ENCODE measurements at regions not wholly inside any gene's neighbourhood (a gene's known extent, or its start where the extent isn't known, plus 50 kb on each side); places are given as distances from the start of the nearest gene placed in this dataset.

GRCh38 chr3:117589454-117589853, 879.9 kb downstream of the TUSC7 start:
- DNase-seq = peak; percentile 31

- DNase-seq = no peak
Observed at GRCh38 chr3:117595615-117596014, 886.0 kb downstream of the TUSC7 start.

DNA sequence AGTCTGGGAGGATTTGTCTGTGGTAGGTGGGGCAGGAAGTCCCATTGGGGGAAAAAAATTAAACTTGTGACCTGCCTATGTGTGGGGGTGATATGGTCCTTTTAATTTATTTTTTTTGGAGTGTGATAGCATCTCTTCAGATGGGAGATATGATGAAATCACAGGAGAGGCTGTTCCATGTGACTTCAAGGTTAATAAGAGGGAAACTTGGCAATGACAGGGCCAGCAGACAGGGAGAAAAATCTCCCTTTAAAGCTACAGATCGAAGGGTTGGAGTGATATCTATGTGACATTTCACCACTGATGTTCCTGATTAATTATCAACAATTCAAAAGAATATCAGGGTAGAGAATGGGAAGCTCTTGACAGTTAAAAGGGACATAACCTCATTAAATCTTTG, 886.9 kb downstream of the TUSC7 start:
- DNase-seq = no peak

- no peak for DNase-seq
Observed at GRCh38 chr3:117597865-117598264, 888.3 kb downstream of the TUSC7 start.

- DNase-seq = no peak
Observed at GRCh38 chr3:117600112-117600511, 890.5 kb downstream of the TUSC7 start.

GRCh38 chr3:117600666-117601065, 891.1 kb downstream of the TUSC7 start:
- no peak for DNase-seq

DNA sequence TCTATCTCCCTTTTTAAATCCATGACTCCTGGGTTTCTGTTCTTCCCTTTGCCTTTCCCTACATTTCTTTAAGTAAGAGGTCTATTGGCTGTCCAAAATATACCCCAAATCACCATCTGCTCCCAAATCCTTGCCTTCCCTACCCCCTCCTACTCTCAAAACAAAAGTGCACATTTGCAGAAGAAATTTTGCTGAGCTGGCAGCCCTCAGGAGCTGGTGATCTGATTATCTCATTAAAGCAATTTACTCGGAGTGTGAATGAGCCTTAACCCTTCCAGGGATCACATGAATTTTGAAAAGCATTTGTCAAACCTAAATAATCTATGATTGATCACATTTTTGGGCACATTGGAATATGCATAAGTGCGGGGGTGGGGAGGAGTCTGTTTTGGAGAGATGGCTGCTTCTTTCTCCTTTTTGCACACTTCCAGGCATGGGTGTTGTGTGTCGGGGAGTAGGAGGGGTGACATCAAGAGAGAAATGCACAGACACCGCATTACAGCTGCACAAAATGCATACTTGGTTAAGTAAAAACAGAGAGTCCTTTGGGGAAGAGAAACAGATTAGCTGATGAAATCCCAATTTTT, 892.6 kb downstream of the TUSC7 start:
- DNase-seq = no peak

- DNase-seq = no peak
Observed at GRCh38 chr3:117603097-117603496, 893.5 kb downstream of the TUSC7 start.

DNA sequence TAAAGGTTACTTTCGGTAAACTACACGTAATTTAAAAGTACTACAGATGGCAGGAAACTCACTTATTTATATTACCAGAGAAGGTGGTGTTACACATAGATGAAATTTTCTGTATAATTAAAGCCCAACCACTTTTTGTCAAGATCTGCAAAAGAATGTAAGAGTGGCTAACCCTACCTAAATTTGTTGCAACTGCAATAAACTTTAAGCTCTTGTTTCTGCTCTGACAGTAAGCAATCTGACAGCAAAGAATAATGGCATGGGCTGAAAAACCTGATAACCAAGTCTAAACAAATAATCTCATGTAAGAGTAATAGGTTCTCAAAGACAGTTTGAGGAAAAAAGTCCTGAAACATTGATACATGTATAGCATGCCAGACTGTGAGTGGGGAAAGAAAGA, 897.3 kb downstream of the TUSC7 start:
- no peak for DNase-seq

- DNase-seq = no peak
Observed at GRCh38 chr3:117609330-117609729, 899.8 kb downstream of the TUSC7 start.

DNA sequence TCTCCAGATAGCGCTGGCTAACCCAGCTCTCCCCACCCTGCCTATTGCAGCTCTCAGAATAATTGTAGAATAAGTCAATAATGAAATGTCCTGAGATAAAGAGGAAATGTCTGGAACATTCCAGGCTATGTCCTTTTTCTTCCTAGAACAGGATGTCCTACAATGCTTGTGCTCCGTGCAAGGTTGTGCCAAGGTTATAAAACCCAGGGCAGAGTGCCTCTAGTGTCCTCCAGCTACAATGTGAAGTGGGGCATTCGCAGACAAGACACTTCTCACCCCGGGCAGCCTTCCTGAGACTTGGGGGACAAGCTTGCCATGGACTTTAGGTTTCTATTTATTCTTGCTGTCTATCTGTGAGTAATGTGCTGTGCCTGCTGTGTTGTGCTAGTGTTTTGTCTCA, 900.6 kb downstream of the TUSC7 start:
- no peak for DNase-seq

GRCh38 chr3:117611211-117611610, 901.6 kb downstream of the TUSC7 start:
- peak; percentile 55 for DNase-seq

DNA sequence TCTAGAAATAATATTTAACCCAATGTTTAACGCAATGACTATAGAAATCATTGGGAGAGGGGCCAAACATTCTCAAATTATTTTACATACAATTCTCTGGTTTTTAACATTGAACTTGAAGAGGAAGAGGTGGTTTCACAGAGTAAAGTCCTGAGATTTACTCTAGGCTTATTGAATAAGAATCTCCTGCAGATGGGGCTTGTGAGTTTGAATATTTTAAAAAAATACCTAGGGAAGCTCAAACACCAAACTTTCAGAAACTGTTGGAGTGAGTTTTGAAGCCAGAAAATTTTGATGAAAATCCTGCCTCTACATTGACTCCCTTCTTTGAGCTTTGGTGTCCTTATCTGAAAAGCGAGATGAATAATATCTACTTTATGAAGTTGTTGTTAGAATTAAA, 906.6 kb downstream of the TUSC7 start:
- no peak for DNase-seq

DNA sequence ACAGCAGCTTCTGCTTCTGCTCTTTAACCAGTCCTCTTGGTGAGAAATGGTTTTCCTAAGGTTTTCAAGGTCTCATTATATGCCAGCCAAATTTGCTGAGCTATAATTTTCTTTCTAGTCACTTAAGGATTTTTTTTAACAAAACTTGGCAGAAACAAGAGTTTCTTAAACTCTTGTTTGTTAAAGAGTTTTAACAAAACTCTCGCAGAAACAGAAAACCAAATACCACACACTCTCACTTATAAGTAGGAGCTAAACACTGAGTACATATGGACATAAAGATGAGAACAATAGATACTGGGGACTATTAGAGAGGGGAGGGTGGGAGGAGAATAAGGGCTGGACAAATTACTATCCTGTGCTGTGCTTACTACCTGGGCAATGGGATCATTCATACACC, 908.3 kb downstream of the TUSC7 start:
- no peak for DNase-seq

- DNase-seq = no peak
Observed at GRCh38 chr3:117618462-117618861, 908.9 kb downstream of the TUSC7 start.

DNA sequence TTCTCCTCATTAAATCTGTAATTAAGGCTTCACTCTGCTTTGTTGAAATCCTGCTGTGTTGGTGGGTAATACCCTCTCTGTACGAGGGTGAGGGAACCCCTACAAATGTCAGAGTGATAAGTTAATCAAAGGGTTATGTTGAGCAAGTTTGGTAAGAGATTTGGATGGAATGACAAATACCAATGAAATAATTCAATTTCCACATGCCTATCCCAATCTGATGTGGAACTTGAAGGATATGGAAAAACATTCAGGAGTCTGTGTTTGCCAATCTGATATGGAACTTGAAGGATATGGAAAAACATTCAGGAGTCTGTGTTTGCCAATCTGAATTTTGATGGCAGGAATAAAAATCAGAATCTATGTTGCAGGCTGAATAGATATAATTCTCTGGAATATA, 910.2 kb downstream of the TUSC7 start:
- DNase-seq = no peak

DNA sequence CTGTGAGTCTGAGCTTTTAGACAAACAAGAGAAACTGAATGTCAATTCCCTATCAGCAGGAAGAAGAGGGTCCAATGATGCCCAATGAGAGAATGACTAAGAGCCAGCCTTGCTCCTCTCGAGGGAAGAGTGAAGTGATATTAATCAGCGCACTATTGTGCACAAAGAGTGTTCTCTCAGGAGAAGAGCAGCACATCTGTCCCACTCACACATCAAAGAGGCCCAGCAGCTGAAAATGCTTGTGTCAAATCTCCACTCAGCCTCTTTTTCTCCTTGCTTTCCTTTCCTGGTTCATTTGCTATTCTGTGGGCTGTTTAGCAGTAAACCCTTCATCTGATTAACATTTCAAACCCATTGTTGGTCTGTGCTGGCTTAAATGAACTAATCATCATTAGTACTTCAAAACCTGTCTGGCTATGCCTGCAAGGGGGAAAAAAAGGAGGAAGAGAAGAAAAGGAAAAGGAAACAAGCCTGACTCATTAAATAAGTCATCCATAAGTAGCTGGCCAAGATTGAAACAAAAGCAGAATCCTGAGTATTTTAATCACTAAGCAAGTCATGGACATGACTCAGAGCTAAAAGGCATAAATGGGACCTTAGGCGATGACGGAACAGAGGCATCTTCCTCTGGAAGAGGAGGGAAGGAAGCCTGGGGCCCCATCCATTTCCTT, 912.7 kb downstream of the TUSC7 start:
- no peak for DNase-seq

- DNase-seq = no peak
Observed at GRCh38 chr3:117624424-117624823, 914.8 kb downstream of the TUSC7 start.

DNA sequence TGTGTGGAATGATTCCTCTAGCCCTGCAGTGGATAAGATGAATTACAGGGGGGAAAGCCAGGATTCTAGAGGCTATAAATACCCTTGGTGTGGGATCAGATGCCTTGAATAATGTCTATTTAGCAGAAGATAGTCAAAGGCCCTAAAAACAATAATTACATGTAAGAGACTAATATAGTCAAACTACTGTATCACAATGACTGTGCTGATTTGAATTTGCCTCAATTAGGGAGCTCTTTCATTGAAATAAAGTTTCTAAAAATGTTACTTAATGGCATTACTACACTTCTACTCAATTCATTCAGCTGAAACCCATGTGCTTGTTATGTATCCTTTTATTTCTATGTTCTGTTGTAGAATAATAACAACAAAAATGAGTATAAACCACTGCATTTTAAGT, 915.6 kb downstream of the TUSC7 start:
- no peak for DNase-seq

GRCh38 chr3:117626577-117626976, 917.0 kb downstream of the TUSC7 start:
- DNase-seq = no peak

DNA sequence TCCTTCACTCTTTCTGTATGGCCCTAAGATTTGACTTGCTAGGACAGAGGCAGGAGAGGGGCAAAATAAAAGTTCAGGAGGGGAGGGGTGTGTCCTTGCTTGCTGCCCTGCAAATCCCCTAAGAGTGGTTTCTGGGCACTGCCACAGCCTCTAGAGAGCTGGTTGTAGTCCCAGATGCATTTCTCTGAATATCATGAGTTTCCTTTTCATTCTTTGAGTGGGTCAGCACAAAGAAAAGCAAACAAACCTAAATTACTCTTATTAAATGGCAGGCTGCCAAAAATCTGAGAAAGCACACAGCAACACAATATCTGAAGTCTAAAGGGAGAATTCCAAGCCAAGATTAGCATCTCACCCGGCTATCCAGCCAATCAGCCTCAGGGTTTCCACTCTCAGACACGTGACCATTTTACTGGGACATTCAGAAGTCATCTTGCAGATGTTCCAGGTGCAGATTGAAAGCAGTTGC, 919.3 kb downstream of the TUSC7 start:
- DNase-seq = peak; percentile 50

DNA sequence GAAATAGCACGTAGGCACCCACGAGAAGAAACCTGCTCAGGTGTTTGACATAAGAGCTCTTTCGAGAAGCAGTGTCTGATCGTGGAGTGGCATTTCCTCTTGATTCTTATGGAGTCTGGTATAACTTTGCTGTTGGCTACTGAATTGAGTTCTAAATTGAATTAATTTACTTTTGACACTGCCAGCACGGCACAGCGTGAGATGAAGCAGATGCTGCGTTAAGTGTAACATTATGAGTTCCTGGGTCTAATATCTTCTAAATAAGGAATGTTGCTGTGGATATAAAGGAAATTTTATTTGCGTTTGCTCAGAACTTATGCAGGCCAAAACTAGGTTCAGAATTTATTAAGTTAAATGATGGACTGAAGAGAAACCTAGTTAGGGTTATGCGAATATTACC, 919.9 kb downstream of the TUSC7 start:
- DNase-seq = peak; percentile 46

- no peak for DNase-seq
Observed at GRCh38 chr3:117630469-117630868, 920.9 kb downstream of the TUSC7 start.

DNA sequence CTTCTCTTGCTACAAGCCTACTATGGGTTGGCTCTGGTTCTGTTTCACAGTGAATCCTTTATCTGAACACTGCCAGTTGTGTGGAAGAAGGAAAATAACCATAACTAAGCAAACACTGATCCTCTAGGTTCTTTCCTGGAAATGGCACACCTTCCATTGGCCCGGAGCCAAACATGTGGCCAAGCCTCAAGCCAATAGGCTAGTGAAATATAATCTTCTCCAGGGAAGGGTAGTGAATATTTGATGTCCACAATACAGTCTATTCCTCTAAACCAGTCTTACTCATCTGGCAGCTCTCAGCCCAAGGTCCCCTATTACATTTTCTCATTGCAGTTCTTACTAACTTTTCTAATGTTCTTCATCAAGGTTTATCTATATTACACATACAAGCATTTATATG, 921.3 kb downstream of the TUSC7 start:
- peak; percentile 52 for DNase-seq

DNA sequence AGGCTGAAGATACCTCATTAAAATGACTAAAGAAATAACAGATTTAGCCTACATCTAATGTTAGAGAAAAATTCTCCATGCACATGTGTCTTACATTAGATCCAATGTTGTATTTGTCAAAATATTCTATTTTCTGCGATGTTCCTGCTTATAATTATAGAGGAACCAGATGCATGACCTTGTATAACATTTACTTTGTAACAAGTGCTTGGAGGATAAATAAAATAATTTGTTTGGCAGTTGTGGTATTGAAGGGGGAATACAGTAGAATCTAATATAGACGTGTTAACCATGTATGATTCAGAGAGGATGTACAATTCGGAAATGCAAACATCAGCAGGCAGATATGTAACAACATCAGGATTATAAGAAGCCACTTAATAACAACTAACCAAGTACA, 922.2 kb downstream of the TUSC7 start:
- no peak for DNase-seq

All from DMS 273 treated with DMSO at 0.1 percent for 48 hours (cell line).